ENCODE measurements at regions not wholly inside any gene's neighbourhood (a gene's known extent, or its start where the extent isn't known, plus 50 kb on each side); places are given as distances from the start of the nearest gene placed in this dataset.

- TF ChIP-seq CTCF (IDR thresholded peaks at IDR 0.05; ENCODE audit: low read length) (no peak), EZH2 (IDR thresholded peaks at IDR 0.05; ENCODE audit: borderline replicate concordance, low read length) (no peak)
These were observed 359.0 kb downstream of the SLCO4C1 start for GRCh38 chr5:101937041-101937440.
